ENCODE measurements at regions not wholly inside any gene's neighbourhood (a gene's known extent, or its start where the extent isn't known, plus 50 kb on each side); places are given as distances from the start of the nearest gene placed in this dataset.

DNA sequence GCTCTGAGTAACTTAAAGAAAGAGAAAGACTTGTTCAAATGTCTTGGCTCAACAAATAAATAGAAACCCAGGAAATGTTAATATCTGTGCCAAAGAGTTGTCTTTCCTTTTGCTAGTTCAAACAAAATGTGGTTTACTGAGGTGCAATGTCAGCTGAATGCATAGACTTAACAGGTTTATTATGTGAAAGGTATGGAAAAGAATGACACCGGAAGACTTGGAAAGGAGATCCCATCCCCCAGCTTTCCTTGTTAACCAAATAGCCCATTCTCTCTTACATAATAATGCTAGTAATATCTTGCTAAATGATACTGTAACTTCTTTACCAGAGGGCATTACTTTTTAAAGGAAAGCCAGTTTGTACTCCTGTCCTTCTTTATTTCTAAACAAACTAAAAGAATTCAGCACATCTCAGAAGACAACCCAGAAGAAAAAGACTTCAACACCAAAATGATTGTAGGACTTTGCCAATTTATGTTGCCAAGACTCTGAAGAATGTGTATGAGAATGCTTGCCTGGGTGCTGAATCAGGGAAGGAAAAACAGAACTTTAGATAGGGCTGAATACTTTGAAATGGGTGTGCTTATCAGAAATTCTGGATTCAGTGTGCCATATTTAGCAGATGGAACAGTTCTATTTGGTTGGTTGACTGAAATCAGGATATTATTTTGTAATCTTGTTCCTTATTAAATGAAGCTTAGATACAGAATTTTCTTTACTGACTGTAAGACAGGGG, 344.1 kb downstream of the TMEM38B start:
- CTCF ChIA-PET (ENCODE audit: partially characterized antibody), result interaction anchor here (0.8 to 1.3 kb wide), 2 partner anchors 53 to 196 kb away, joined by 3 read pairs; no protein-coding TSS in a partner anchor
- FAIRE-seq, result no peak
- Histone ChIP-seq H4K5ac (ENCODE audit: insufficient read length, low read depth, low read length) (peak overlapping the region; percentile 77), H3K18ac (ENCODE audit: extremely low read depth, low read length) (no peak overlapping the region; the same call in 1 of the 2 replicates), H3K27me3 (replicated peaks in 1 of 4; ENCODE audit: control insufficient read depth in 3 of 4, extremely low read depth in 1 of 4, insufficient read depth in 3 of 4, low read length in 3 of 4) (no peaks in the 10 kb centered on the region), H2AK5ac (ENCODE audit: low read depth, low read length) (no peak overlapping the region), H3K36me3 (ENCODE audit: control insufficient read depth in 2 of 4, insufficient read depth in 4 of 4, low read length in 3 of 4) (no peaks in the 10 kb centered on the region), H2BK5ac (ENCODE audit: low read depth, low read length) (peak overlapping the region; percentile 67; the same call in 1 of the 2 replicates), H4K20me1 (replicated peaks in 1 of 2; ENCODE audit: control insufficient read depth in 1 of 2, insufficient read depth in 2 of 2, low read length in 2 of 2) (no peaks in the 10 kb centered on the region), H3K27ac (ENCODE audit: low read depth, low read length) (no peak overlapping the region), H2AFZ (ENCODE audit: low read length) (no peak overlapping the region; the same call in 1 of the 2 replicates), H3K56ac (replicated peaks; ENCODE audit: insufficient read length, low read depth, low read length) (no peak overlapping the region), H3K4me2 (ENCODE audit: insufficient read depth in 1 of 2, low read depth in 2 of 2, low read length in 2 of 2) (peak overlapping the region; percentile 24 to 39; a peak in 3 of 4 replicates), H3K79me2 (ENCODE audit: control insufficient read depth in 1 of 2, insufficient read depth in 2 of 2, low read length in 2 of 2) (no peaks in the 10 kb centered on the region), H3K9ac (replicated peaks in 1 of 4; ENCODE audit: extremely low read depth in 1 of 4, low read depth in 3 of 4, low read length in 3 of 4) (no peak overlapping the region), H3K9me3 (ENCODE audit: insufficient read depth in 2 of 2, low read depth in 1 of 2, low read length in 1 of 2) (no peaks in the 10 kb centered on the region), H3K4ac (replicated peaks; ENCODE audit: insufficient read length, low read depth, low read length) (no peak overlapping the region), H3K14ac (ENCODE audit: insufficient read length) (no peak overlapping the region), H3K4me3 (ENCODE audit: extremely low read depth in 1 of 4, insufficient read depth in 2 of 4, low read depth in 3 of 4, low read length in 4 of 4) (peak overlapping the region in 1 of 4 experiments; percentile 32; a peak in 1 of 8 replicates), H3K79me1 (ENCODE audit: low read depth, low read length) (no peaks in the 10 kb centered on the region), H2BK120ac (replicated peaks; ENCODE audit: low read depth, low read length) (peak overlapping the region; percentile 82), H2BK12ac (ENCODE audit: low read depth, low read length) (no peak overlapping the region), H4K8ac (ENCODE audit: extremely low read depth, insufficient read depth, low read length) (no peak overlapping the region), H4K91ac (replicated peaks; ENCODE audit: insufficient read length, low read length) (peak overlapping the region; percentile 48), H3K23ac (ENCODE audit: insufficient read length) (no peak overlapping the region), H3K23me2 (ENCODE audit: low read depth, low read length) (no peaks in the 10 kb centered on the region; the same call in 1 of the 2 replicates), H2BK15ac (ENCODE audit: low read length) (no peak overlapping the region), H3K4me1 (replicated peaks in 1 of 4; ENCODE audit: control insufficient read depth in 3 of 4, insufficient read depth in 4 of 4, low read length in 3 of 4) (peaks cover 0 to 9% (median 6%) of the 10 kb centered on the region in 4 experiments; a peak in 3 of 7 replicates), H2BK20ac (ENCODE audit: low read length) (no peak overlapping the region)
- WGBS, 2 experiments (ENCODE audit: extremely low coverage in 1 of 2, insufficient coverage in 1 of 2, insufficient read length in 1 of 2, insufficient replicate concordance in 2 of 2, low coverage in 1 of 2, low lambda C conversion rate in 2 of 2, missing lambda C conversion rate in 1 of 2), result 37% methylated on average over 1 of the region's 1 CpG; no CpG with 5 or more reads in 1 of the 2 experiments
- DNase-seq (ENCODE audit: low read depth in 1 of 2, low spot score in 2 of 2), result no peak
- POLR2A ChIA-PET (ENCODE audit: partially characterized antibody), result interaction anchor here (1.7 kb wide), 1 partner anchor 8 kb away, joined by 4 read pairs; no protein-coding TSS in a partner anchor
- TF ChIP-seq TEAD4 (IDR thresholded peaks at IDR 0.05; ENCODE audit: low read depth, low read length) (no peak), POU5F1 (IDR thresholded peaks at IDR 0.05; ENCODE audit: low read depth, low read length) (no peak), BRCA1 (IDR thresholded peaks at IDR 0.05; ENCODE audit: low read depth, low read length) (no peak), RBBP5 (IDR thresholded peaks at IDR 0.05; ENCODE audit: borderline replicate concordance, low read depth, low read length) (no peak), PHF8 (conservative IDR thresholded peaks at IDR 0.05; ENCODE audit: low read depth, low read length) (no peak), CBX5 (IDR thresholded peaks at IDR 0.05; ENCODE audit: low read depth, low read length) (no peak), CTBP2 (IDR thresholded peaks at IDR 0.05; ENCODE audit: borderline replicate concordance, insufficient read depth, insufficient read length, low read length) (no peak), KDM1A (IDR thresholded peaks at IDR 0.05; ENCODE audit: borderline replicate concordance, low read length) (no peak), SP1 (IDR thresholded peaks at IDR 0.05; ENCODE audit: low read depth, low read length) (no peak), ASH2L (IDR thresholded peaks at IDR 0.05; ENCODE audit: low read length) (no peak), HDAC6 (IDR thresholded peaks at IDR 0.05; ENCODE audit: low read depth, low read length) (no peak), FOSL1 (IDR thresholded peaks at IDR 0.05; ENCODE audit: insufficient read depth, low read depth, low read length) (no peak)
- TF ChIP-seq, protein P1, sequence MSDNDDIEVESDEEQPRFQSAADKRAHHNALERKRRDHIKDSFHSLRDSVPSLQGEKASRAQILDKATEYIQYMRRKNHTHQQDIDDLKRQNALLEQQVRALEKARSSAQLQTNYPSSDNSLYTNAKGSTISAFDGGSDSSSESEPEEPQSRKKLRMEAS (IDR thresholded peaks at IDR 0.05), result no peak

Measured in H1 (cell line).